ENCODE measurements at regions not wholly inside any gene's neighbourhood (a gene's known extent, or its start where the extent isn't known, plus 50 kb on each side); places are given as distances from the start of the nearest gene placed in this dataset.

GRCh38 chr10:90640756-90641155, 217.1 kb downstream of the HTR7 start:
- DNase-seq: no peak

- no peak for DNase-seq
Measured at GRCh38 chr10:90641731-90642130, 216.1 kb downstream of the HTR7 start.

GRCh38 chr10:90642136-90642535, 215.7 kb downstream of the HTR7 start:
- DNase-seq: no peak

GRCh38 chr10:90642650-90643049, 215.2 kb downstream of the HTR7 start:
- DNase-seq: no peak

- DNase-seq: no peak
Measured at GRCh38 chr10:90644165-90644564, 213.7 kb downstream of the HTR7 start.

- no peak for DNase-seq
Measured at GRCh38 chr10:90650858-90651257, 207.0 kb downstream of the HTR7 start.

GRCh38 chr10:90652519-90652918, 205.3 kb downstream of the HTR7 start:
- DNase-seq: no peak

- no peak for DNase-seq
Measured at GRCh38 chr10:90658791-90659190, 199.0 kb downstream of the HTR7 start.

GRCh38 chr10:90665905-90666662, 191.8 kb downstream of the HTR7 start:
- DNase-seq: no peak

- DNase-seq: no peak
Measured at GRCh38 chr10:90674461-90674860, 183.4 kb downstream of the HTR7 start.

GRCh38 chr10:90674928-90675327, 182.9 kb downstream of the HTR7 start:
- DNase-seq: no peak

GRCh38 chr10:90675621-90676020, 182.2 kb downstream of the HTR7 start:
- no peak for DNase-seq
